ENCODE measurements at regions not wholly inside any gene's neighbourhood (a gene's known extent, or its start where the extent isn't known, plus 50 kb on each side); places are given as distances from the start of the nearest gene placed in this dataset.

DNA sequence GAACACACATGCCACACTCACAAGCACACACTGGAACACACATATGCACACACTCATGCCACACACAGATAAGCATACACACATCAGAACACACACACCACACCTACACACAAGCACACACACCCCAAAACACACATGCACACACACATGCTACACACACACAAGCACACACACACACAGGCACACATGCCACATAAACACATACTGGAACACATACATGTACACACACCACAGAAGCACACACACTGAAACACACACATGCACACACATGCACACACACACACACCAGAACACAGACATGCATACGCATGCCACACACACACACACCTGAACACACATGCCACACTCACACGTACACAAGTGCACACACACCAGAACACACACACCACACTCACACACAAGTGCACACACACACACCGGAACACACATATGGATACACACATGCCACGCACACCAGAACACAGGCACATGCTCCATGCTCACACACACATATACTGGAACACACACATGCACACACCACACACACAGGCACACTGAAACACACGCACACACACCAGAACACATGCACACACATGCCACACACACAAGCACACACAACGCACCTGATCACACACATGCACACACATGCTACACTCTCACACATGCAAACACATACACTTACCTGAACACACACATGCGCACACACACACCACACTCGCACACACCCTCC, 78.0 kb upstream of the IRX4 start:
- no peaks in the 10 kb centered on the region for H3K4me1 Mint-ChIP-seq (ENCODE audit: low read depth, unreplicated experiment)
- H3K36me3 Mint-ChIP-seq (ENCODE audit: low read depth, unreplicated experiment) = no peaks in the 10 kb centered on the region
- Histone ChIP-seq H3K4me1 (ENCODE audit: insufficient read depth, low read length) (no peaks in the 10 kb centered on the region), H3K9ac (ENCODE audit: low read length) (no peak overlapping the region), H3K36me3 (ENCODE audit: insufficient read depth, low read length) (no peaks in the 10 kb centered on the region), H3K9me3 (ENCODE audit: insufficient read depth, low read depth, low read length) (peaks cover 10% of the 10 kb centered on the region), H3K27ac (ENCODE audit: low read depth, low read length) (no peak overlapping the region), H3K4me2 (ENCODE audit: low read length) (no peak overlapping the region), H2AFZ (ENCODE audit: low read depth, low read length) (no peak overlapping the region), H3K4me3 (ENCODE audit: insufficient read depth, low read depth, low read length) (no peak overlapping the region), H3K27me3 (ENCODE audit: insufficient read depth, low read length) (no peaks in the 10 kb centered on the region), H4K20me1 (ENCODE audit: insufficient read depth, low read length) (no peaks in the 10 kb centered on the region), H3K79me2 (ENCODE audit: insufficient read depth, low read length) (no peaks in the 10 kb centered on the region)
- no peak for TF ChIP-seq EZH2 (IDR thresholded peaks at IDR 0.05; ENCODE audit: insufficient read depth, low read length)
- TF ChIP-seq, protein P1, sequence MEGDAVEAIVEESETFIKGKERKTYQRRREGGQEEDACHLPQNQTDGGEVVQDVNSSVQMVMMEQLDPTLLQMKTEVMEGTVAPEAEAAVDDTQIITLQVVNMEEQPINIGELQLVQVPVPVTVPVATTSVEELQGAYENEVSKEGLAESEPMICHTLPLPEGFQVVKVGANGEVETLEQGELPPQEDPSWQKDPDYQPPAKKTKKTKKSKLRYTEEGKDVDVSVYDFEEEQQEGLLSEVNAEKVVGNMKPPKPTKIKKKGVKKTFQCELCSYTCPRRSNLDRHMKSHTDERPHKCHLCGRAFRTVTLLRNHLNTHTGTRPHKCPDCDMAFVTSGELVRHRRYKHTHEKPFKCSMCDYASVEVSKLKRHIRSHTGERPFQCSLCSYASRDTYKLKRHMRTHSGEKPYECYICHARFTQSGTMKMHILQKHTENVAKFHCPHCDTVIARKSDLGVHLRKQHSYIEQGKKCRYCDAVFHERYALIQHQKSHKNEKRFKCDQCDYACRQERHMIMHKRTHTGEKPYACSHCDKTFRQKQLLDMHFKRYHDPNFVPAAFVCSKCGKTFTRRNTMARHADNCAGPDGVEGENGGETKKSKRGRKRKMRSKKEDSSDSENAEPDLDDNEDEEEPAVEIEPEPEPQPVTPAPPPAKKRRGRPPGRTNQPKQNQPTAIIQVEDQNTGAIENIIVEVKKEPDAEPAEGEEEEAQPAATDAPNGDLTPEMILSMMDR (IDR thresholded peaks at IDR 0.05; ENCODE audit: insufficient read depth, low read depth, low read length) = no peak
- DNase-seq (ENCODE audit: low read depth) (no peak), FAIRE-seq (no peak)
- no peaks in the 10 kb centered on the region for H3K9me3 Mint-ChIP-seq (ENCODE audit: unreplicated experiment)
- H3K27ac Mint-ChIP-seq (ENCODE audit: unreplicated experiment) = no peak overlapping the region
- peaks cover 38% of the 10 kb centered on the region for H3K27me3 Mint-ChIP-seq (ENCODE audit: low read depth, unreplicated experiment)
- H3K4me3 Mint-ChIP-seq (ENCODE audit: unreplicated experiment) = no peak overlapping the region

DNA sequence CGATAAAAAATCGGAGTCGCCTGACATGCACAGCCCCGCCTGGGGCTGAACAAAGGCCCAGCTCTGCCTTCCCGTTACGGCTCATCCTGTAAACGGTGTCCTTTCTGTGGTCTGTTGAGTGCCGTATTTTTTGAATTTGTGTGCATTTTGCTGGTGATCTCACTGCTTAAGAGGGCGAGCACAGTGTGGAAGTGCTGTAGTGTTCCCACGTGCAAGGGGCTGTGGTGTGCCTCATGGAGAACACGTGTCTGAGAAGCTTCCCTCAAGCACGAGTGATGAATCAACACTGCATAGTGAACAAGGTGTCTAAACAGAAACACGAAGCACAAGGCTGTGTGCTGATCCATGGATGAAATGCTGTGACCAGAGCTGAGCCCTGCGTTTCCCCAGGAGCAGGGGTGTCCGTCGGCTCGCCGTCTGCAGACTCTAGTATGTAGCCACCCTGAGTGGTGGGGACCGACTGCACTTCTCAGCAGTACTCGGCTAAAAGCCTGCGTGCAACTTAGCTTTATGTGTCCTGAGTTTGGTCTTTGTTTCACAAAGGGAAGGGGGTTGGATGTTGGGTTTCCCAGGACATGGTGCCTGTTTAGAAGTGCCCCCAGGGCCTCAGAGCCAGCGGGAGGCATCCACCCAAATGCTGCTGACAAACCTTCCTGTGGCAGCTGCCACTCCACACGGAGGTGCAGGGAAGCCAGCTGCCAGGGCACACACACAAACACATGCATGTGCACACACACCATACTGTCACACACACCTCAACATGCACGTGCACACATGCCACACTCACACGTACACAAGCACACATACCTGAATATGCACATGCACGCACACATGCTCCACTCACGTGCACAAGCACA, 77.2 kb upstream of the IRX4 start:
- TF ChIP-seq, protein P1 (IDR thresholded peaks at IDR 0.05; ENCODE audit: insufficient read depth, low read depth, low read length) = no peak
- TF ChIP-seq EZH2 (IDR thresholded peaks at IDR 0.05; ENCODE audit: insufficient read depth, low read length) = no peak
- H3K27ac ChIP-seq (ENCODE audit: low read depth, low read length) = no peak overlapping the region
- H3K4me2 ChIP-seq (ENCODE audit: low read length) = no peak overlapping the region
- no peaks in the 10 kb centered on the region for H3K36me3 ChIP-seq (ENCODE audit: insufficient read depth, low read length)
- peaks cover 1% of the 10 kb centered on the region for H3K9me3 Mint-ChIP-seq (ENCODE audit: unreplicated experiment)
- peaks cover 10% of the 10 kb centered on the region for H3K9me3 ChIP-seq (ENCODE audit: insufficient read depth, low read depth, low read length)
- H3K4me3 Mint-ChIP-seq (ENCODE audit: unreplicated experiment) = no peak overlapping the region
- H3K4me3 ChIP-seq (ENCODE audit: insufficient read depth, low read depth, low read length) = no peak overlapping the region
- H3K9ac ChIP-seq (ENCODE audit: low read length) = no peak overlapping the region
- DNase-seq (ENCODE audit: low read depth) = no peak
- H3K27ac Mint-ChIP-seq (ENCODE audit: unreplicated experiment) = no peak overlapping the region
- no peak overlapping the region for H2AFZ ChIP-seq (ENCODE audit: low read depth, low read length)
- peaks cover 43% of the 10 kb centered on the region for H3K27me3 Mint-ChIP-seq (ENCODE audit: low read depth, unreplicated experiment)
- H4K20me1 ChIP-seq (ENCODE audit: insufficient read depth, low read length) = no peaks in the 10 kb centered on the region
- H3K79me2 ChIP-seq (ENCODE audit: insufficient read depth, low read length) = no peaks in the 10 kb centered on the region
- no peak for FAIRE-seq
- no peaks in the 10 kb centered on the region for H3K36me3 Mint-ChIP-seq (ENCODE audit: low read depth, unreplicated experiment)
- H3K4me1 ChIP-seq (ENCODE audit: insufficient read depth, low read length) = no peaks in the 10 kb centered on the region
- no peaks in the 10 kb centered on the region for H3K4me1 Mint-ChIP-seq (ENCODE audit: low read depth, unreplicated experiment)
- H3K27me3 ChIP-seq (ENCODE audit: insufficient read depth, low read length) = no peaks in the 10 kb centered on the region

Data from astrocyte (in vitro differentiated cells and primary cell).